ENCODE measurements at regions not wholly inside any gene's neighbourhood (a gene's known extent, or its start where the extent isn't known, plus 50 kb on each side); places are given as distances from the start of the nearest gene placed in this dataset.
"Not testable (repeated sequence)": the region's sequence is repeated elsewhere in the genome, so short reads cannot be mapped to it uniquely, and the experiment has no call there.

DNA sequence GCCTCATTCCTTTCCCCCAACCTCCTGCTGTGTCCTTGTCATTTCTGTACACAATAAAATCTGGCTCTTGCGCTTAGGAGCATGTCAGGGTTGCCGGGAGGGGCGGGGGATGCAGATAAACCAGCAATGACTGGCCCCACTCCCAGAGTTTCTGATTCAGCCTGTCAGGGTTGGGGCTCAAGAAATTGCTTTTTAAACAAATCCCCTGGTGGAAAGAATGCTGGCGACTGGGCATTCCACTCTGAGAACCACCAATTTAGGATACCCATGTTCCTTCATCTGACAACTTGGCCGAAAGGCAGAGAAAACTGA is 376.4 kb downstream of the TCERG1L start:
- no peak for DNase-seq (ENCODE audit: low read depth)

DNA sequence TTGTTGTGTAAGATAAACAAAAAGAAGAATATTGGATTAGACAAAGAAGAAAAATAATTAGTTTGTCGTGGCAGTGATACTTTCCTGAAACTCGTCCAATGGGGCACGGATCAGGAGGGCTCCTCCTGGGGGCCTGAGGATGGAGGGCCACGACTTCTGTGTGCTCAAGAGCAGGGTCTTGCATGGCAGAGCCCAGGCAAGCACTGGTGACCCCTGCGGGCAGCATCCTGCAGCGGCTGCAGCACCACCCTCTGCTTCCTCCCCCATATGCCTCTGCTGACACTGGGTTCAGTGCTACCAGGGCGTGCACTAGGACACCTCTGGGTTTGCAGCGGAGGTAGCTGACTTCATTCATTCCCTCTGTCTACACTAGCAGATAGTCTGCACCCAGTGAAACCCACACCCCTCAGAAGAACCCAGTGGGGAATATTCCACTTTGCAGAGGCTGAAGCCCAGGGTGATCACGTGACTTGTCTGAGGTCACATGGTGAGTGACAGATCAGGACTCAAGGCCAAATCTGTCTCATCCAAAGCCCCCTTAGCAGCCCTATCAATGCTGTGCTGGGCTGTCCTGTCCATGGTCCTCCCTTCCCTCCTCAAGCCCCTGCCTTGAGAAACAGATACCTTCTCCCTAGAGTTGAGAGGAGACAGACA is 375.5 kb downstream of the TCERG1L start:
- DNase-seq (ENCODE audit: low read depth), result no peak

DNA sequence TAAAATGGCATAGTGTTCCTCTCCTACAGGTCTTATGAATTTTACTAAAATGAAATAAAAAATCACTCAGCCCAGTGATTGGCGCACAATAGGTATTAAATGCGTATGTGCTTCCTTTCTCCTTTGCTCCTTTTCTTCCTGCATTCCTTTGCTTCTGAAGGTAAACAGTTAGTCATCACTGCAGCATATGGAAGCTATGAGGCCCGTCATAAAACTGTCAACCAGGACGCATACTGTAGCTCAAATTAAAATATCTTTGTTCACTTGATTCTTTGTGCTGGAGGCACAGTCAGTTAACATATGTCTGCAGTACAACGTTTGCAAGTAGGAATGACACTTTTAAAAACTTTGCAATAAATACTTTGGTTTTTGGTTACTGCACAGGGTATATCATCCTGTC is 374.7 kb downstream of the TCERG1L start:
- no peak for DNase-seq (ENCODE audit: low read depth)

DNA sequence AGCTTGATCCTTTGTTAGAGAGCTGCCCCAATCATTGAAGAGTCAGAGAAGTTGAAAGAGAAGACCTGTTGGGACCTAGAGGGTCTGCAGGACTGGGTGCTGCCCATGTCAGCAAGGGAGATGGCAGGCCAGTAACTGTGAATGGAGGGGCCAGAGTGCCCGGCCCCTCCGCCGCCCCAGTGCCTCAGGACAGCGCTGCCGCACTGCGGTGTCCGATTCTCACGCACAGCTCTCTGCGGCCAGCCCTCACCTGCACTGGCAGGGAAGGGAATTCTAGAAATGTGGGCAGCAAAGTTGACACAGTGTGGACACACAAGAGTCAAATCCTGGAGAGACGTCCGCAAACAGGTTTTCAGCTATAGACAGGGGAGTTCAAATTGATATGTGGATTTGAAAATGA is 373.5 kb downstream of the TCERG1L start:
- DNase-seq (ENCODE audit: low read depth), result no peak

DNA sequence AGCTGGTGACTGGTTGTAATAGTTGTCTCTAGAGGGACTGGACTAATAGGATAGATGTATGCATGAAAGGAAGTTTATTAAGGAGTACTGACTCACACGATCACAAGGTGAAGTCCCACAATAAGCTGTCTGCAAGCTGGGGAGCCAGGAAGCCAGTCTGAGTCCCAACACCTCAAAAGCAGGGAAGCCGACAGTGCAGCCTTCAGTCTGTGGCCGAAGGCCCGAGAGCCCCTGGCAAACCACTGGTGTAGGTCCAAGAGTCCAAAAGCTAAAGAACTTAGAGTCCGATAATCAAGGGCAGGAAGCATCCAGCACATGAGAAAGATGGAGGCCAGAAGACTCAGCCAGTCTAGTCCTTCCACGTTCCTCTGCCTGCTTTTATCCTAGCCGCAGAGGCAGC is 372.6 kb downstream of the TCERG1L start:
- DNase-seq (ENCODE audit: low read depth), result not testable (repeated sequence)

DNA sequence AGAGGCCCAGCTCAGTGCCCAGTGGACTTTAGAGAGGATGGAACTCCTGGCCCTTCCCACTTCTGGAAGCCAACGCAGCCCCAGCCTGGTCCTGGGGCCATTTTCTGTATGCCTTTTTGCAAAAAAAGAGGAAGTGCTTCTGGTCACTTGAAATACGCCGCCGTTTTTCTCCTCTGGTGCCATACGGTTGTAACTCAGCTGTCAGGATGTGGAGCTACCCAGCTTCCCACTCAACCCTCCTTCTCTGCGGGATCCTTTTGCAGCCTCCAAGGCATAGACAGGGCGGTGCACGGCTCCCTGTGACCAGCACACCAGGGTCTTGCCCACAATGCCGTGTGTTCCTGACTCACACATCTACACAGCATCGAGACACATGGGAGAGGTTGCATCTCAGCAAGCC is 369.6 kb downstream of the TCERG1L start:
- DNase-seq (ENCODE audit: low read depth), result no peak

DNA sequence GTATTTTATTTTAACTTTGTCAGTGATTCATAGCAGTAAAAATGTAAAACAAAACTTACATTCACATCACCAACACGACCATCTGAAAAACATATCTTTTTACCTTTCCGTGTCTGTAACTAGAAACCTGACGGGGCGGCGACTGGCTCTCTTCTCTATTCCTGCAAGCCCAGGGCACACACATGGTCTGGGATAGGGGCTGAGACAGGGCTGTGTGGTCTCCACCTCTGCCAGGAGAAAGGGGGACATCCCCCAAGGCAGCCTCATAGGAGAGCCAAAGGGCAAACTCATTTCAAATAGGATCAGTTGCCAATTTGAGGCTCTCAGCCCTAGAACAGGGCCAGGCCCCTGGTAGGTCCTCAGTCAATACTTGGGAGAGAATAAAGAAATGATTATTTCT is 359.4 kb downstream of the TCERG1L start:
- DNase-seq (ENCODE audit: low read depth), result no peak

DNA sequence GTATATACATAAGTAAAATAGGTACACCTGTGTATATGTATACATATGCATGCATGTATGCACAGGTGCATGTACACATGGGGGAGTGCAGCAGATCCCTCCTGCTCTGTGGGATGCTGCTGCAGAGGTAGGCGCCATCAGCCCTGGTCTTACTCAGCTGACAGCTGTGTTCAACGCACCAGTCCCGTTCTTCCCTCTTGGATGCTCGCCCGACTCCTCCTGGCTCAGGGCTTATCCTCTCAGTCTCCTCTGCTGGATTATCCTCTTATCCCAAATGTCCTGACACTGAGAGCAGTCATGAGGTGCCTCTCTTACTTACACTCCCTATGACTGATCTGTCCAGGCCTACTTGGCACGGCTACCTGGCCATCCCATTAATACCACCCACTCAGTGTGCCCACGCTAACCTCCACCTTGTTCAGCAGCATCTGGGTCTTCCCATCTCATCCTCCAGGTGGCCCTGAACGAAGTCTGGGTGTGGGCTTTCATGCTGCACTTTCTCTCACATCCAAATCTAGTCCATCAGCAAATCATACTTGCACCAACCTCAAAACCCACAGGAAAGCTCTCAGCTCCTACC is 357.1 kb downstream of the TCERG1L start:
- no peak for DNase-seq (ENCODE audit: low read depth)

DNA sequence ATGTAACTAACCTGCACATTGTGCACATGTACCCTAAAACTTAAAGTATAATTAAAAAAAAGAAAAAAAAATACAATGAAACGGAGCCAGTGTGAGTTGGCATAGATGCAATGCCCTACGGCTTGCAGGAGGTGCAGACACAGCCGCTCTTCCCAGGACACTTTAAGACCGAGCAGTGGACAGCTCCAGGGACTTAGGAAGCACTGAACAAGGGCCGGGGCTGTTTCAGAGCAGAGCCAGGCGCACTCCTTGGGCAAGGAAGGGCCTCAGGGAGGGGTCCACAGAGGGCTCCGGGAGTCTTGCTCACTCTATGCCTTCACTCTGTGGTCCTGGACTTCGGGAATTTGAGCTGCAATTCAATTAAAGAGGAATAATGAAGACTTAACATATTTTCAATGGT is 355.3 kb downstream of the TCERG1L start:
- DNase-seq (ENCODE audit: low read depth), result no peak

DNA sequence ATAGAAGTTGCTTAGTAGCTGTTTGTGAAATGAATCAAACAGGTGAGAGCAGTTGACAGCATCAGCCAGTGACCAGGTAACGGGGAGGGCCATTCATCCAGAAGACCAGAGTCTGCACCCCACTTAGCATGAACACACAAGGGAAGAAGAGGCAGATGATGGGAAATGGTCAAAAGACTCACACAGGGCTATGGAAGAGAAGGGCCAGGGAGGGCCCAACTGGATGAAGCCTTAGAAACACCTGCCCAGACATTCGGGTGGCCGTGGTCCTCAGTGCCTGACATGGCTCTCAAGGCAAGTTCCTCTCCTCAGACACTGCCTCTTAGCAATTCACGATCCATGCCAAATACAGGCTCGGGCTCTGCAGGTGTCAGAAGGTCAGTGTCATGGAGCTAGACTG is 354.1 kb downstream of the TCERG1L start:
- no peak for DNase-seq (ENCODE audit: low read depth)

DNA sequence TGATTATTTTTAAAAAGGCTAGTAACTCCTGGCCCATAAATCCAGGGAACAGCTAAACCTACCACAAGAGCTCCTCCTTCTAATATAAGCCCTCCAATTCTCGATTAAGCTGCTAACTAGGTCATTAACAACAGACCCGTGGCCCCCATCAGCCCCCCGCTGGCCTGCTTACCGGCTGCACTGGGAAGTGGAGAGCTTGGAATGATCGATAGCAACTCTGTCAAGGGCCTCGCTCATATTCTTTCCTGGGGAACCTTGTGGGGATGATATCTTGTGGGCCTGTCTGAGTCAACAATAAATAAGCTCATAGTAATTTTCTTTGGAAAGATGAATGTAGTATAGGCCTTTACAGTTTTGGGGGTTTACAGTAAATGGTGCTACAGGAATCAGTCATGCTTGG is 353.5 kb downstream of the TCERG1L start:
- no peak for DNase-seq (ENCODE audit: low read depth)

DNA sequence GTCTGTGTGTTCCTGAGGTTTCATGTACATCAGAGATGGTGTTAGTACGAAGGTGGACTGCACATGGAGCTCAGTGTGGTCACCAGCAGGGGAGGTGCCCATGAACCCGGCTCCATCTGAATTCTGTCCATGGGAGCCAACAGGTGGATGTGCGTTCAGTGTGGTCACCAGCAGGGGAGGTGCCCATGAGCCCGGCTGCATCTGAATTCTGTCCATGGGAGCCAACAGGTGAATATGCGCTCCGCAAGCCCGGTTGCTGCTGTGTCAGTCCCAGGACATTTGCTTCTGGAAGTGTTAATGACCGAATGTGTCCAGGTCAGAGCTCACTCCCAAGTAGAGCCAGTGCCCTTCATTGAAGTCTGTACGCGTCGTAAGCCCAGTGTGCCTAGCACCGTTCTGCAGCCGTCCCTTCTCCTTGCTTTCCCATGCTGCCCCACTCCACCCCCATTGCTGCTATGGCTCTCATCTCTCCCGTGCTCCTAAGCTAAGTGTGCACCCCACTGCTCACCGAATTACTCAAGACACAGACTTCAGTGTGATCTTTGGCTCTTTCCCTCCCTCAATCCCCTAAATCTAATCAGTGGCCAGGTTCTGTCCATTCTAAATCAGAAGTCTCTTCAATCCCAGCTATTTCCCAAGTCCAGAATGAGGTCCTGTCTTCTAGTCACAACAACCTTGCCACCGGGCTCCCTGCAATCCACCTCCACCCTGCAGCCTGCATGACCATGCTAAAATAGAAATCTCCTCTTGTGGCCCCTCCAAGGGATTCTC is 352.4 kb downstream of the TCERG1L start:
- DNase-seq (ENCODE audit: low read depth), result no peak

DNA sequence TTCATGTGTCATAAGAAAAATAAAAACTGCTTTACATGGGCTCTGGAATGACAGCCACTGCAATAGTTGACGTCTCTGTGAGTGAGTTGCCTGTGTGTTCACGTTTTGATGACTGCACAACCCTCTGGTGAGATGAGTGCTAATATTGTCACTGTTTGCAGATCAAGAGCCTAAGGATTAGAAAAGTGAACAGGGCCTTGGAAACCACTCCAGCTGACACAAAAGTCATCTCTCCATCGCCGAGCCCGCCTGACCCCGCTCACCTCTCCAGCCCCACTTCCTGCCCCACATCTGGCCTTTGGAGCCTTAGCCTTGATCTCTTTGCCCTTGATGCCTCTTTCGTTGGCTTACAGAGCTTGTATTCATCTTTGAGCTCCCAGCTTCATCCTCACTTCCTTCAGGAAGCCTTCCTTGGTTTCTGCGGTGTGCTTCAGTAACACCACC is 351.7 kb downstream of the TCERG1L start:
- no peak for DNase-seq (ENCODE audit: low read depth)

DNA sequence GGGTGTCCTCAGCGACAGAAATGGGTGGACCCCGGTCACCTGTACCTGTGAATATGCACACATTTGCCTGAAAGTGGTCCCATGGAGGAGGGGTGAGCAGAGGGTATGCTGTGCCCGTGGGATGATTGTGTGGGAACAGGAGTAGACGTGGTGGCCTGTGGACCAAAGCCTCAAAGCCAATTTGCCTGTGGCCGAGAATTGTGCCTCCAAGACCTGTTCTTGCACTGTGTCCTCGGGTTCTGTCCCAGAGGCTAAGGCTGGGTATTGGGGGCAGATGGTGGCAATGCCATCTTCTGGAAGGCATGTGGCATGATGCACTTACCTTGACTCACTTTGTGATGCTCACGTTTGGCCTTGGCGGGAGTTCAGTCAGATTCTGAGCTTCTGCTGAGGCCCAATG is 351.0 kb downstream of the TCERG1L start:
- no peak for DNase-seq (ENCODE audit: low read depth)

DNA sequence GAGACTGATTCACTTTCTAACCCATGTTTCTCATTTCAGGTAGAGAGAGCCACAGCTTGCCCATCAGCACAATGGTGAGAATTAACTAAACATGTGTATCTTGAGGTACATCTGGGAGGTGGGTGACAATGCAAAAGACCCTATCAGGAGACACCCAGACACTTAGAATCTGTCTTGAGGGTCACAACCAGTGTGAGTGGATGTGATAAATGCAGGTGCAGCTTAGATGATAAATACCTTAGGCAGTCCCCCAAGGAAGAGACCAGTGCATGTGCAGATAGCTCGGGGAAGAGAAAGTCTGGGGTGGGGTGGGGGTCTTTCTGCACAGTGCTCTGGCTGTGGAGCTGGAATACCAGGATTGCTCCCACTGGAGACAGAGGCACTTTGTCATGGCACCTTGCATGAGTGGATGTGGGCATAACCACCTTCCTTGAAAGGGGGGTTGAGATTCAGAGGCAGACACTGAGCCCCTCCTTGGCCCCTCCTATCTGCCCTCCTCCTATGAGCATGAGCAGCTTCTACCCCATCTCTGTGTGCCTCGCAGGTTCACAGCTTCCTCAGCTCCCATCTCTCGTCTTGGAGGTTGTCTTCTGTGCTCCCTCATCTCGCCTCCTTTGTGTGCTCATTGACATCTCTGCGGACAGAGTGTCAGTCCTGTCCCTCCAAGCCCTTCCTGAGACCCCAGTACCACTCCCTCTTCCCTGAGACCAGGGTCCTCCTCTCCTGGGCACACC is 349.8 kb downstream of the TCERG1L start:
- DNase-seq (ENCODE audit: low read depth), result no peak

DNA sequence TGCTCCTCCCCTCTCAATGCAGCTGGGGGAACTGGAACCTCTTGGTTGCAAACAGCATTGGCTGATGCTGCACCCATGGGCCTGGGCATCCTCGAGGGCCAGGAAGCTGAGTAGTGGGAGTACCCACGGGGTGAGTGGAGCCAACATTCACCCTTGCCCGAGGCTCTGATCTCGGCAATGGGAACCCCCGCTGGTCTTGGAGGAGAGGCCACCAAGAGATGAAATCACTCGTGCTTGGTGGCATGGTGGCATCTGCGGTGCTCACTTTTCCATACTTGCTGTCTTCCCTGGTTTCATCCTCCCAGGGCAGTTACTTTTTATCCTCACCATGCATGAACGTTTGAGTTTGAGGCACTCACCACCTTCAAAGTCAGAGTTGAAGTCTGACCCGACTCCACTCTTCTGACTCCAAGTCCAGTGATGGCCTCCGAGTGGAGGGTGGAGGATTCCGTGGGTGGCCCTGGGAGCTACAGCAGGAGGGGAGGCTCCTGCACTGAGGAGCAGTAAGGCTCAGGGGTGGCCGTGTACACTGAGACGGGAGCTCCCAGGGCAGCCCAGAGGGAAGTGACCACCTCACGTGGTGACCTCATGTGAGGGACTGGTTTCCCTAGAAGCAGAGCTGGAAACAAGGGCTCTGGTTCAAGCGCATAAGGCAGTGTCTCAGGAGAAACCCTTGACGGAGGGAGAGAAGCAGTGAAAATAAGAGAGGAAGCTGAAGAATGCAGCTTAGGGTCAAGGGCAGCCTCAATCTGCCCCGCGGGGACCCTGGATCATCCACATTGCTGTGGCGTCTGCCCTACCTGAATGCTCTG is 349.1 kb downstream of the TCERG1L start:
- DNase-seq (ENCODE audit: low read depth), result no peak

DNA sequence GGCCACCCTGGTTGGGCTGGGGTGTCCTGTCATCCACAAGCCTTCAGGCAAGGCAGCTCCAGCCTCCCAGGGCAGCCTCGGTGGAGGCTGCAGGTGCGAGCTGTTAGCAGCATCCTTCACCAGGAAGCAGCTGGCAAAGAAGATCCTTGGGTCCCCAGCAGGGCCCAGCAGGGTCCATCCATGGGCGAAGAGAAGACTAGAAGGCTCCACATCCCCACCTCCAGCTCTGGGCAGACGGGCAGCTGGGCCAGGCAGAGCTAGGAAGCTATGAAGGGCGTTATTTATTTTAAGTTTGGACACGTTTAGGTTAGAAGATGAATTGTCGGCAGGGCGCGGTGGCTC is 348.5 kb downstream of the TCERG1L start:
- no peak for DNase-seq (ENCODE audit: low read depth)

DNA sequence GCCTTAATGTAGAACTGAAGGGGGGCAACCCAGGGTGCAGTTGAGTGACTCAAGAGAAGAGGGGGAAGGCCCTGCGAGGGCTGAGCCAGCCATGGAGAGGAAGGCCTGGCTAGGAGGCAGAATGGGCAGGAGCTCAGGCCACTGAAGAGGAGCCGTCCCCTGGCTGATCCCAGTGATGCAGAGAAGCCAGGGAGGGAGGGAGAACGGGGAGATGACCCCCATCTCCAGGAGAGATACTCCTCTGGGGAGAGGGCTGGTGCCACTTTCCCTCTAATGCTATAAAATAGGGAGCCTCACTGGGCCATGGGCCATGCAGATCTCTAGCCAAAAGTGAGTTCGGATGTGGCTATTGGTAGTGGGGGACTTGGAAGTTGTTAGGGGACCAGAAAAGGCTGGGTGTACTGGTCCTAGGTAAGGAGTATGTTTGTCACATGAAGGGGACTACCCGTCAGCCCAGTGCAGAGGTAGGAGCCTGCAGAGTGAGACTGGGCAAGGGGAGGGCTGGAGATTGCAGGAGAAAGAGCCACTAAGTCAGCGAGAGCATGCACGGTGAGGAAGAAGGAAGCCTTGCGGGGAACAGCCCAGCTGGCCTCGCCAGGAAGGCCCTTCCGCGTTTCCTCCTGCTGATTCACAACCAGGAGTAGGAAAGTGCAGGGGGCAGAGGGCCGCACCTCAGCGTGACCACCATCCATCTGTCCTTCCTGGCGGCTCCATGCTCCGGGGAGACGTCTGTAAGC is 347.6 kb downstream of the TCERG1L start:
- DNase-seq (ENCODE audit: low read depth), result no peak

DNA sequence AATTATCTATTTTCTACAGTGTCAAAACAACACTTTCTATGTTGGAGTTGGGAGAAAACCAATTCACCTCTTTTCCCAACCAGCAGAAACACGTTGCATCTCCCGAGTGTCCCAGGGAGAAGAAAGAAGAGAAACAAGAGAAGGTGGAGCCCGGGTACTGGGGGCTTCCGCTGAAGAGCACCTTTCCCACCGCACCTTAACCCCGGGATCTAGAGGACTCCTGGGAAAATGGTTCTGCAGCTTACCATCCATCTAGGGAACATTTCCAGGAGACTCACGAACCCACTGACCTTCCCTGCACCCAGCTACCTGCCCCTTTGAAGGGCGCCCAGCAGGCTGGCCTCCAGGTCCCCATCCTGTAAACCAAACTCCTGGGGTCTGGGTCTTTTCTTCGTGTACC is 346.8 kb downstream of the TCERG1L start:
- DNase-seq (ENCODE audit: low read depth), result no peak

DNA sequence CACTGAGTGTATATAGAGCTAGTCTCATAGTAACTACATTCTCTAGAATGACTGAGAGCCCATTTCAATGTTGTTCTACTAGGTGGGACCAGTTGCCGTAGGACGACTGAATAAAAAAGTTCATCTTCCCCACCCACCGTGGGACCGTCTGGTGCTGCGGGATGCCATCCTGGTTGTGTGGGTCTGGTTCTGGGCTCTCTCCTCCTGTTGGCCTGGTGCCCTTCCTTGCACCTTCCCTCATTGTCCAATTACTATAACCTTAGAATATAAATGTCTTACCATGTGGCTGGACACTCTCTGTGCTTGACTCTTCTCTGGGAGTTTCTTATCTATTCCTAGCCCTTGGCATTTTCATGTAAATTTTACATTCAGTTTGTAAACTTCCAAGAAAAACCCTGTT is 344.4 kb downstream of the TCERG1L start:
- DNase-seq (ENCODE audit: low read depth), result no peak

DNA sequence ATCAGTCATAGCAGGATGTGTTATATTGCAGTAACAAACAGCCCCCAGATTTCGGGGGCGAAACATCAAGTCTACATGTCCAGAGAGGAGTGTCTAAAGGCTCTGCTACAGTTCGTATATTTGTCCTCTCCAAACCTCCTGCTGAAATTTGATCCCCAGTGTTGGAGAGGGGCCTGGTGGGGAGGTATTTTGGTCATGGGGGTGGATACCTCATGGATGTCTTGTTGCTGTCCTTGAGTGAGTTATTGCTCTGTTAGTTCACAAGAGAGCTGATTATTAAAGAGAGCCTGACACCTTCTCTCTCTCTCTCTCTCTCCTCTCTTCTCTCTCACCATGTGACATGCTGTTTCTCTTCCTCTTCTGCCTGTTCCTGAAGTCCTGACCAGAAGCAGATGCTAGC is 343.7 kb downstream of the TCERG1L start:
- DNase-seq (ENCODE audit: low read depth), result no peak

DNA sequence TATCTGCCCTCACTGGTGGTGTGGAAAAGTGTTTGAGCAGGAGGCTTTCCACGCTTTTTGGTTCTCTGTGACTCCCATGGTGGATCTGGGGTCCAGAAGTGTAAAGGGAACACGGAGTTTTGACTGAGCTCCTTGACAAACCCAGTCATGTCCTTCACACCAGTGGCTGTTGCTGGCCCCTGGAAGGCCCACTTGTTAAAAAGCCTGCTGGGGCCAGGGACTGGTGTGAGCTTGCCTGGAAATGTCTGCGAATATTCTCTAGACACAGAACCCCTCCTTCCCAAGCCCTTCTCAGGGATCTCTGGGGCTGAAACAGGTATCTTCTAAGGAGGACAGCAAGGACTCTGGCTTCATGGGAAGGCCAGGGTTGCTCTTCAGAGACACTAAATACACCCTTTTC is 343.0 kb downstream of the TCERG1L start:
- DNase-seq (ENCODE audit: low read depth), result no peak
